ENCODE measurements at regions not wholly inside any gene's neighbourhood (a gene's known extent, or its start where the extent isn't known, plus 50 kb on each side); places are given as distances from the start of the nearest gene placed in this dataset.

- no peaks in the 10 kb centered on the region for H3K9me3 Mint-ChIP-seq
- no peaks in the 10 kb centered on the region for H3K36me3 Mint-ChIP-seq
- no peak overlapping the region for H3K4me3 Mint-ChIP-seq
- no peak for DNase-seq (ENCODE audit: extremely low spot score, unreplicated experiment)
- H3K27me3 Mint-ChIP-seq, result no peaks in the 10 kb centered on the region
- TF ChIP-seq CTCF (conservative IDR thresholded peaks at IDR 0.05), result no peak
- no peak overlapping the region for H3K27ac Mint-ChIP-seq
- H3K4me1 Mint-ChIP-seq (ENCODE audit: unreplicated experiment), result no peaks in the 10 kb centered on the region
Measured at GRCh38 chr4:62159876-62160275, 959.8 kb downstream of the ADGRL3 start.

- no peak overlapping the region for H3K4me3 Mint-ChIP-seq
- DNase-seq (ENCODE audit: extremely low spot score, unreplicated experiment), result no peak
- TF ChIP-seq CTCF (conservative IDR thresholded peaks at IDR 0.05), result no peak
- no peaks in the 10 kb centered on the region for H3K9me3 Mint-ChIP-seq
- no peak overlapping the region for H3K27ac Mint-ChIP-seq
- H3K27me3 Mint-ChIP-seq, result no peaks in the 10 kb centered on the region
- H3K4me1 Mint-ChIP-seq (ENCODE audit: unreplicated experiment), result no peaks in the 10 kb centered on the region
- no peaks in the 10 kb centered on the region for H3K36me3 Mint-ChIP-seq
Measured at GRCh38 chr4:62159306-62159705, 959.2 kb downstream of the ADGRL3 start.

- TF ChIP-seq CTCF (conservative IDR thresholded peaks at IDR 0.05), result no peak
- Mint-ChIP-seq H3K27ac (no peak overlapping the region), H3K4me1 (ENCODE audit: unreplicated experiment) (no peaks in the 10 kb centered on the region), H3K4me3 (no peak overlapping the region), H3K9me3 (peaks cover 6% of the 10 kb centered on the region), H3K36me3 (no peaks in the 10 kb centered on the region), H3K27me3 (no peaks in the 10 kb centered on the region)
- no peak for DNase-seq (ENCODE audit: extremely low spot score, unreplicated experiment)
Measured at GRCh38 chr4:62156205-62156604, 956.1 kb downstream of the ADGRL3 start.

- Mint-ChIP-seq H3K27ac (no peak overlapping the region), H3K9me3 (peaks cover 10% of the 10 kb centered on the region), H3K27me3 (no peaks in the 10 kb centered on the region), H3K4me3 (no peak overlapping the region), H3K36me3 (peaks cover 3% of the 10 kb centered on the region), H3K4me1 (ENCODE audit: unreplicated experiment) (no peaks in the 10 kb centered on the region)
- DNase-seq (ENCODE audit: extremely low spot score, unreplicated experiment), result no peak
- no peak for TF ChIP-seq CTCF (conservative IDR thresholded peaks at IDR 0.05)
Measured at GRCh38 chr4:62145276-62145675, 945.1 kb downstream of the ADGRL3 start.

- no peak for DNase-seq (ENCODE audit: extremely low spot score, unreplicated experiment)
- no peak overlapping the region for H3K27ac Mint-ChIP-seq
- H3K9me3 Mint-ChIP-seq, result peaks cover 10% of the 10 kb centered on the region
- peaks cover 3% of the 10 kb centered on the region for H3K36me3 Mint-ChIP-seq
- no peaks in the 10 kb centered on the region for H3K4me1 Mint-ChIP-seq (ENCODE audit: unreplicated experiment)
- no peaks in the 10 kb centered on the region for H3K27me3 Mint-ChIP-seq
- no peak overlapping the region for H3K4me3 Mint-ChIP-seq
- TF ChIP-seq CTCF (conservative IDR thresholded peaks at IDR 0.05), result no peak
Measured at GRCh38 chr4:62144431-62144830, 944.3 kb downstream of the ADGRL3 start.

- no peaks in the 10 kb centered on the region for H3K27me3 Mint-ChIP-seq
- TF ChIP-seq CTCF (conservative IDR thresholded peaks at IDR 0.05), result no peak
- no peaks in the 10 kb centered on the region for H3K4me1 Mint-ChIP-seq (ENCODE audit: unreplicated experiment)
- H3K36me3 Mint-ChIP-seq, result no peaks in the 10 kb centered on the region
- DNase-seq (ENCODE audit: extremely low spot score, unreplicated experiment), result no peak
- no peak overlapping the region for H3K27ac Mint-ChIP-seq
- H3K4me3 Mint-ChIP-seq, result no peak overlapping the region
- H3K9me3 Mint-ChIP-seq, result peaks cover 8% of the 10 kb centered on the region
Measured at GRCh38 chr4:62135565-62136156, 935.5 kb downstream of the ADGRL3 start.
